ENCODE measurements at regions not wholly inside any gene's neighbourhood (a gene's known extent, or its start where the extent isn't known, plus 50 kb on each side); places are given as distances from the start of the nearest gene placed in this dataset.
"Not testable (repeated sequence)": the region's sequence is repeated elsewhere in the genome, so short reads cannot be mapped to it uniquely, and the experiment has no call there.

DNA sequence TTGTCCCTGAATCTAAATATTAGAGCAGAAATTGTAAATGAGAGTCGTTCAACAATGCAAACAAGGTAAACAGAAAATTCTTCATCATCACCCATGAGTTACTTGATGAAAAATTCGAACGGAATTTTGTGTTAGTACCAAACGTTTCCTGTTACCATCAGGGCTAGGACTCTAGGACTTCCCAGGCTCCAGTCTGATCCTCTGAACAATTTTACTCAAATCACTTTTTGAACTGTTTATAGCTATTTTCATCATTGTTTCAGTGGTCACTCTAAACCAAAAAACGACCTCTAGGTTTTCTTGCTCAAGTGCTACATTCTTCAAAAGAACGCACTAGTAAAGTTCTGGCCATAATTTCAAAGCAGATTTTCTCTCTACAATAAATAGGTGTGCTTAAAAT, 273.3 kb downstream of the MREG start:
- DNase-seq = no peak

DNA sequence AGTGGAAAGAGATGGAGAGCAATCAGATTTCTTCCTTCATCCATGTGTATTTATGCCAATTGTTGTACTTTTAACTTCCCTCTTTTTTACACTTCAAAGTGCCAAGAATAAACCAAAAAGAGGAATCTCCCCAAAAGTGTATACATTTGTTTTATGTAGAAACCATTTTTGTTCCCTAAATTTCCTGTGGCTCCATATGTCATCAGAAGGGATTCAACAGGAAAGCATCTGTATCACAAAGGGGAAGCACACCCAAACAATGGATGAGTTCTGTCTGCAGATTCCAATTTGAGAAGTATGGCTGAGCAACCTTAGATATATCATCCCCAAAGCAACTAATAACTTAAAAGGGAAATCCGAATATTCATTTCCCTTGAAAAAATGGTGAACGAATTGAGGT, 275.0 kb downstream of the MREG start:
- DNase-seq = no peak

DNA sequence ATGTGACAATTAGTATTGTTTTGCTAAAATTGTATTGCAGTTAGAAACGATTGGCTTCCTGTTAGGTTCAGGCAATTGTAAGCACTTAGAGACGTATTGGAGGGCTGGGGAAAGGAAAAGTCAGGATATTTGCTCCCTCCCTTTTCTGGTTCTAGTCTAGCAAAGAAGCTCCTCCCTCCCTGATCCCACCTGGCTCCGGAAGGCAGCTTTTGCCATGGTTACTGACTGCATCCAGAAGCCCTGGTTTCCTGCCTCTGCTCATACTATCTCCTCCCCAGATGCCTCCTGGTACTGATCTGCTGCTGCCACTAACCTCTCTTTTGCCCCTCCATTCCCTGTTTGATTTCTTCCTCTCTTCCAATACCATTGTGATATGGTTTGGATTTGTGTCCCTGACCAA, 275.9 kb downstream of the MREG start:
- DNase-seq = no peak

DNA sequence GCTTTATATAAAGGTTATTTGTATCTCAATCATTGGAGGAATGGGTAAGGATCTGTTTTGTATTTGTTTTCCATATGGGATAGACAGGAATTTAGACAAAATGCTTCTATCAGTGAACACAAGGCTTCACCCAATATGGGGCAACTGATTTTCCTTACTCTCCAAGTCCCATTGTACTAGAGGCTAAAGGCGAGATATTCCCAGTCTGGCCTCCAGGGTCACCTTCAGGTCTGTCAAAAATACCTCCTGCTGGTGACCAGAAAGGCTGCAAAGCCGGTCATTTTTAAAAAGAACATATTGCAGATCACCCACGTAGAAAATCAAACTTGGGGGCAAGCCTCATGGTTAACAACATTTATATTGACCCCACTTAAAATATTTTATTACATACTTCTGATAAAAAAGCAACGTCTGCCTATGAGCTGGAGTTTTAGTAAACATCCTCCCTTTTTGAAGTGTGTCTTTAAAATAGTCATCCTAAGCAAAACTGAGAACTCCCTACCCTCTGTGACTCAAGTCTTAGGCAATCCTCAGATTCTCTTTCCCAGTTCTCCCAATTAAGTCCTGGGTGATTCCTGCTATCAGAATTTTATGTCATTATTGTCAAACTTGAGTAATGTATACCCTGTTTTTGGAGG, 276.6 kb downstream of the MREG start:
- DNase-seq = no peak

DNA sequence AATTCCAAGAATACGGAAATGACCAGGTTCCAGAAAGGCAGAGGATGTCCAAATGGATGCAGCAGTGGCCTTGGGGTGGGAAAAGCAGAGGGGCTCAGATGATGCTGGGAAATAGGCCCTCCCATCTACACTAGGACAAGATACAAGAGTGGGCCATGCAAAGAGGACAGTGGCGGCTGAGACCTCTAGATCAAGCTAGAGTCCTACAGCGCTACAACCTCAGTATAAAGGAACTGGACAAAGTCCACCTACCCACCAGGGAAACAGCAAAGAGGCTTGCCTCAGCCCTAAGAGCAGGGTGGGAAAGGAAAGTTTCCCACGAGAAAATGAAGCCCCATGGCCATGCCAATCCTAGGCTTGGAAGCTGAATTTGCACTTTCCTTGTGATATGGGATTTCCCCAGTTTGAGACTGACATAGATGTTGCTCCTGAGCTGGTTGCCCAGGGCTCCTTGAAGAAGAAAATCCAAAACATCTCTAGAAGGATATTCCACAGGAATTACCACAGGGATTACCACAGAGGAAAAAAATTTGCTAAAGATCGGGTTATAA, 282.2 kb downstream of the MREG start:
- DNase-seq = no peak

DNA sequence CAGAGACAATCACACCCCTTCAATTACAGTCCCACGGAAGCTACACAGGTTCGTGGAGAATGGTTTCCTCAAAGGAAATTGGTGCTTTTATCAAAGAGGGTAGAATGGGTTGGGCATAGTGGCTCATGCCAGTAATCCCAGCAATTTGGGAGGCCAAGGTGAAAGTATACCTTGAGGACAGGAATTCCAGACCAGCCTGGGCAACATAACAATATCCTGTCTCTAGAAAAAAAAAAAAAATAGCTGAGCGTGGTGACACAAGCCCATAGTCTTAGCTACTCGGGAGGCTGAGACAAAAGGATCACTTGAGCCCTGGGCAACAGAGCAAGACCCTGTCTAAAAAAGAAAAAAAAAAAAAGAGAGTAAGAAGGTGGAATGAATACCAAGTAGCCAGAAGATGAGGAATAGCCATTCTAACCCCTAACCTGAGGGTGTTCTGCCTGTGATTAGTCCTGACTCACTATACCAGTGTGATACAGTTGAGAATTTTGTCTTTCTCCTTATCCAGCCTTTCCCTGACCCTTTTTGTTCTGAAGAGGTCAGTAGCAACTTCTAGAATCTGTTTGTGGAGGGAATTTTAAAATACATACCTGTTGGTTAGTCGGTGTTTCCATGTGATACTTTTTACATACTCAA, 283.2 kb downstream of the MREG start:
- no peak for DNase-seq

DNA sequence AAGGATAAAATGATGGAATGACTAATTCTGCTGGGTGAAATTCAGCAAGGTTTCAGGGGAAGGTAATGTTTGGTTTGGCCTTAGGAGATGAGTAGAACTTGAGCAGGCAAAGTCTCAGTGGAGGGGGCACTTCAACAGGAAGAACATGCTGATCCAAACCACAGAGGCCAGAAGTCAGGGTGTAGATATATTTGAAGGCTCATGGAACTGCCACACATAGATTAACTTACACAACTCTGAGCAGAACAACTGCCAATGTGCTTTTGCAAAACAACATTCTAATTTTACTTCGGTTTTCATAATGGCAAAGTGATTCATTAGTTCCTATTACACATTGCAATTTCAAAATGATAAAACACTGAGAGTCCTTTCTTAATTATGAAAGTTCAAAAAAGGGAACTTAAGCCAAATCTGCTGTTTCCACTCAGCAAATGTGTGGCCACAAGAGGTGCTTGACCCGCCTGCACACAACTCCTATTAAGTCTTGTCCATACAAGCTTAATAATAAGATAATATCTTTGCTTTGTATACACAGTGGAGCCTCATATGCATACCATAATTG, 284.8 kb downstream of the MREG start:
- DNase-seq = peak; percentile 43 to 54

DNA sequence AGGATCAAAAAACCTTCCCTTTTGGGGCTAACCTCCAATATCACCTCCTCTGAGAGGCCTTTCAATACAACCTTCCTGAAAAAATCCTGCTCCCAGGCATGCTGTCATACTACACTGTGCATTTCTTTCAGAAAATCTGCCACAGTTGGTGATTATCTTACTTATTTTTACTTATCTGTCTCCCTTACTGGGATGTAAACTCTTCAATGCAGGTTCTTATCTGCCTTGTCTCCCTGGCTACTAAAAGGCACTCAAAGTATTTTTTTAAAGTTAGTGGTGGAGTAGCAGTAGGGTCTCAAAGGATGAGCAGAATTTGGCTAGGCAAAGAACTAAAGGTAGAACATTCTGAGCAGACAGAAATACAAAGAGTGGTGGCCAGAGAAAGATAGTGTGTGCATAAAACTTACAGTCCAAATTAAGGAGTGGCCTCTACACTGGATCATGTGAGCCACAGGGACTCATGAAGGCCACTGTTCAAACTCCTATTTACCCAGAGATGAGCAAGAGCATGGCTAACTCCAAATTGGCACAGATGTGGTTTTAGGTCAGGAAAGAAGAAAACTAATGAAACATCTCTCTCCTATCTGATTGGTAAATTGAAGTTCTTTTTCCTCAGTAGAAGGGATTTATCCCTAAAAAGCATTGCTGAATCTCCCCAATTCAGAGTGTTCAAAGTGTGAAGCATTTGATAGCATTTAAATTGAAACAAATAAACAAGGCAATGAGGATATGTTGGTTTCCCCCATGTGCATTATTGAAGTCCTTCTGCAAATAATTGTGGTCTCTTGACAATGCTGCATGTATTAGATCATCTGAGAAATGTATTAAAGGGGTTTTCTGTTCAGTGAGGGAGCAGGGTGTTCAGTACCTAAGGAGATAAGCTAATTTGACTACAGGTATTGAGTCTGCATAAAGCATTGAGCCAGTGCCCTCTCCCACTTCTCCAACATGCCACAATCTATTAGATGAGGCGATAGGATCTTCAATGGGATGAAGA, 285.5 kb downstream of the MREG start:
- DNase-seq = no peak

DNA sequence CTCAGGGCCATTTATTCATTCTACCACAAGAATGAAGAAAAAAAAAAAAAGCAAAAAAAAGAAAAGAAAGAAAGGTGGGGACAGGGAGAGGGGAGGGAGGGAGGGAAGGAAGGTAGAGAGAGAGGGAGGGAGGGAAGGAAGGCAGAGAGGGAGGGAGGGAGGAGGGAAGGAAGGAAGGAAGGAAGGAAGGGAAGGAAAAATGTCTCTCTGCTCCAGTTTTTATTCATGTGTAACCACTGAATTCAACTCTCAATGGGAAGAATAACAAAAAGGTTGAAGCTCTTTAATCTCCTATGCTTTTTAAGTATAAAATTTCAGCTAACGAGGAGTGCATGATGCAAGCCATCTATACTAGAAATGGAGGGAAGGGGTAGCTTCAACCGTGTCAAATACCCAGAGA, 287.3 kb downstream of the MREG start:
- DNase-seq = no peak

DNA sequence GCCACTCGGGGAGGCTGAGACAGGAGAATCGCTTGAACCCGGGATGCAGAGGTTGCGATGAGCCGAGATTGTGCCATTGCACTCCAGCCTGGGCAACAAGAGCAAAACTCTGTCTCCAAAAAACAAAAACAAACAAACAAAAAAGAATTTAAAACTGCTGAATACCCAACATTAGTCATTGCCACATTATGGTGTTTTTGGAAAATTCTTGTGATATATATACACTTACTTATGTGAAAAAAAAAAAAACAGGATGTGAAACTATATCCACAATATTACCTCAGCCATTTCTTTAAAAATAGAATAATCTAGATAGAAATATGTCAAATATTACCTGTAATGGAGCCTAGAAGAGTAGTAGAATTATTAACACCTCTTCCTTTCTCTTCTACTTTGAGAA, 288.3 kb upstream of the FN1 start:
- DNase-seq = no peak

DNA sequence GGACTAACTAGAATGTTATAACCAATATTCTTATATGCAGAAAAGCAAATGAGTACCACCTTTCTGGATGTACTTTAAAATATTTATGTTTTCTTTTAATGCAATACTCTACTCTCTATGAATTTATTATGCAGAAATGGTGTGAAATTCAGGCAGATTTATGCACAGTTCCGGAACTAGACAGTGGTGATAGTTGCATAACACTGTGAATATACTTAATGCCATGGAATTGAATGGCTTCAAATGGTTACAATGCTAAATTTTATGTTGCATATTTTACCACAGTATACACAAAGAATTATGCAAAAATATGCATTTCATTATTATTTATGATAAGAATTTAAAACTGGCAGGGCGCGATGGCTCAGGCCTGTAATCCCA, 287.8 kb upstream of the FN1 start:
- DNase-seq = no peak

DNA sequence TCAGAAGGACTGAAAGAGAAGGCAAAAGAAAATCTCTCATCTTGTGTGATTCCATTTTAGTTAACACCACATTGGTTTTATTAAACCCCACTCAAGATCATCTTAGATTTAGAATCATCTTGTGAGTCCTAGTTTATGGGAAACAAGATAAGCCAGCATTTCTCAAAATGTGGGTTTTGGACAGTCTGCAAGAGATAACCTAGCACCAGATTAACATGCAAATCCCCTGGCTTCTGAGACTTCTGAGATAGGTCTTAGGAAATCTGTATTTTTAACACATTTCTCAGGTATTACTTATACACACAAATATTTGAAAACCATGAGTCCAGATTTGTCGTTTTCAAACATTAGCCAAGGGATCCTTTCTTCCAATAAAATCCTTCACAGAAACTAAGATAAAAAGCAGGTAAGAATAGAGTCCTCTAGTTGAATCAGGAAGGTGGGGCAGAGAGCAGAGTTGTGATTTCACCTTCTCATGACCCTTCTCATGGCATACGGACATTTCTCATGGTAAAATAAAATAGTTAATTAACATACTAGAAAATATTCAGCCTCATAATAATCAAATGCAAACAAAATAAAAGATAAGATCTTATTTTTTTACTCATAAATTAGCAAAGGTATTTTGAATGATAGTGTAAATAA, 287.2 kb upstream of the FN1 start:
- DNase-seq = no peak

DNA sequence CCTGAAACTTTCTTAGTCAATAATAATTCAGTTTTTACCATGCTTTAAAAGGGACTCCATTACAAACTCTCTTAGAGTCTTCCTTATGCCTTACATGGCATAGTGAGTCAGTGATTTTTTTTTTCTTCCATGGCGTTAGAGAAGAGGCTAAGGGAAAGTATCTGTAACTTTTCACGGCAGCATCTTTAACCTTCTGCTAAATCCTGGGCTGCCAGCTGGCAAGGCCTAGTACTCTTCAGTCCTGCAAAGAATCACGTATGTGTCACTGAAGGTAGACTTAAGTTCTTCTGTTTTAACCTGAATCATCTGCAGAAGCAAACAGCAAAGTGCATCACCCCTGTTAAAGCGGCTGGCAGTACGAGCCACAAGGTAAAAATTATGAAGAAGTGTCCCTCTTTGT, 286.3 kb upstream of the FN1 start:
- no peak for DNase-seq

DNA sequence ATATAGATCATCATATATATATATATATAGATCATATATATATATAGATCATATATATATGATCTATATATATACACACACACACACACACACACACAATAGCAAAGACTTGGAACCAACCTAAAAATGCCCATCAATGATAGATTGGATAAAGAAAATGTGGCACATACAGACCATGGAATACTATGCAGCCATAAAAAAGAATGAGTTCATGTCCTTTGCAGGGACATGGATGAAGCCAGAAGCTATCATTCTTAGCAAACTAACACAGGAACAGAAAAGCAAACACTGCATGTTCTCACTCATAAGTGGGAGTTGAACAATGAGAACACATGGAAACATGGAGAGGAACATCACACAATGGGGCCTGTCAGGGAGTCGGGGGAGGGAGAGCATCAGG, 285.6 kb upstream of the FN1 start:
- DNase-seq = not testable (repeated sequence)

DNA sequence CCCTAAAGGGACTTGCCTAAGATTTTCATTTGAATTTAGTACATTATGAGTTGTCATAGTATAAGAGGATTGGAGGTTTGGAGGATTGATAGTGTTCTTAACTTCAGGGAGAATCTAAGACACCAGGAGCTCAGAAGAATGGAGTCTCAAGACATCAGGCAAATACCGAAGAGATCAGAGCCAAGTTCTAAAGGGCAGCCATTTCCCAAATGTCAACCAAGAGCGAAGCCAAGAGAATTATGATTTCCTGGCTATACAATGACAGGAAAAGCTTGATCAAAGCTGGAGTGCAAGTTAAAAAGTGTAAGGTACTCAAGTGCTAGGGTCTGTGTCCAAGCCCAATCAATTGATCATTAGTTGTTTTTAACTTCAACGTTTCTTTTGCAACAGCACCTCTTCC, 283.0 kb upstream of the FN1 start:
- no peak for DNase-seq

DNA sequence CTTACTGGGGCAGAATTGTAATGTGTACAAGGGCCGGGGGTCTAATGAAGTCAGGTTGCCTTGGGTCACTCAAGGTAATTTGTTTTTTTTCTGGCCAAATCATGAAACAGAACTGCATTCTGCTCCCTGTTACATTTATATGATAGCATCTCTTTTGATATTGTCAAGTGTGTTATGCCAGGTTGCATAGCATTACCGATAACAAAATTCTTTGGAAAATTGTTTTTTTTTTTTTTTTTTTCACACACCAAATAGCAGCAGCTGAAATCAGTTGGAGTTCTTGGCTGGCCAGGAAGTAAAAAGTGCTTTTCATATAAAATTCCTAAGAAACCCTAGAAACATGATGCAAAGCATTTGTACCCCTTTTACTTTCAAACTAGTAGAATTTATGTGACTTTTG, 282.6 kb upstream of the FN1 start:
- DNase-seq = no peak

DNA sequence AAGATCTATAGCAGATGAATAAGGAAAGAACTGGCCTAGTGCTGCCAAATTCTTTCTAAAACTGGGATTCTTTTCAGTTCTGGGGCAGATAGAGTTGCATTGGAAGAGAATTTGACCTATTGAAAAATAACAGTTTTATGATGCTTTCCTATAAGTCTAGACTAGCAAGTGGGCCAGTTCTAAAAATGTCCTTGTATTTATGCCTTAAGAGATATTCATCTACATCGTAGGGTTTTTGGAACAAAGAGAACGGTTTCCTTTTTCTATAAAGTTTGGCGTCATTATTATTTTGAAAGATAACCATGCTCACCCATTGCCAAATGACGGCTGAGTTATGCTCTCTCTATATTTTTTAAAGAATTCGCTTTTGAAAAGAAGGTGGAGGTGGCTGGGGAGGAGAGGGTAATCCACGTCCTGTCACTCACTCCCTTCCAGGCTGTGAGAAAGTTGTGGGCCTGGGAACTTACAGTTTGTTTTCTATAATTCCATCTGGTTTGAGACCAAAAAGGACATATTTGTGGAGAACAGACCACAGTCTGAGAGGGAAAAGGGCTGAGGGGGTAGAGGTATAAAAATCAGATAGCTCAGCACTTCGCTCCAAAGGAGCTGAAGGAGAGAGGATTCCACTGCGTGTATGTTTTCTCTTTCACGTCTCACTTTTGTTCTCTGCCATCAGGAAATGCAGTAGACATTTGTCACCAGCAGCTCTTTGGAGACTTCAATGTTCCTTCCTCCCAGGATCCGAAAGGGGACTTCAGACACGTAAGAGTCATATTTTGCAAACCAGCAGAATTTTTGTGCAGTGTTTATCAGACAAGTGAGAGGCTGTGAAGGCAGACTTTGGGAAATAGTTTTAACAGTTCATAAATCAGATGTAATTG, 281.9 kb upstream of the FN1 start:
- DNase-seq = no peak

DNA sequence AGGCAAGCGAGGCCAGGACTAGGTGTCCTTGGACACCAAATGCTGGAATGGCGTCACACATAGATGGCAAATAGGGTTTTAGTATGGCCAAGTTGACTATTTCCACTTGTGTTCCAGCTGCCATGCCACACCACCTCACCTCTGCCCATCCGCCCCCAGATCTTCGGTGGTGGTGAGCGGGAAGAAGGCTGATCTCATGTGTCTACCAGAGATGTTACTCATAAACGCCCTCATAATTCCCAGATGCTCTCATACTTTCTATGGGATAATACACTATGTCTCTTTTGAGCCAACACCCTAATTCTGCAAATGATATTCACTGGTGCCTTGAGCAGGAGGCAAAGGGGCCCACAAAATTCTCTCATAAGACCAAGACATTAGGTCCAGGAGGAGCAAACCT, 281.1 kb upstream of the FN1 start:
- no peak for DNase-seq

DNA sequence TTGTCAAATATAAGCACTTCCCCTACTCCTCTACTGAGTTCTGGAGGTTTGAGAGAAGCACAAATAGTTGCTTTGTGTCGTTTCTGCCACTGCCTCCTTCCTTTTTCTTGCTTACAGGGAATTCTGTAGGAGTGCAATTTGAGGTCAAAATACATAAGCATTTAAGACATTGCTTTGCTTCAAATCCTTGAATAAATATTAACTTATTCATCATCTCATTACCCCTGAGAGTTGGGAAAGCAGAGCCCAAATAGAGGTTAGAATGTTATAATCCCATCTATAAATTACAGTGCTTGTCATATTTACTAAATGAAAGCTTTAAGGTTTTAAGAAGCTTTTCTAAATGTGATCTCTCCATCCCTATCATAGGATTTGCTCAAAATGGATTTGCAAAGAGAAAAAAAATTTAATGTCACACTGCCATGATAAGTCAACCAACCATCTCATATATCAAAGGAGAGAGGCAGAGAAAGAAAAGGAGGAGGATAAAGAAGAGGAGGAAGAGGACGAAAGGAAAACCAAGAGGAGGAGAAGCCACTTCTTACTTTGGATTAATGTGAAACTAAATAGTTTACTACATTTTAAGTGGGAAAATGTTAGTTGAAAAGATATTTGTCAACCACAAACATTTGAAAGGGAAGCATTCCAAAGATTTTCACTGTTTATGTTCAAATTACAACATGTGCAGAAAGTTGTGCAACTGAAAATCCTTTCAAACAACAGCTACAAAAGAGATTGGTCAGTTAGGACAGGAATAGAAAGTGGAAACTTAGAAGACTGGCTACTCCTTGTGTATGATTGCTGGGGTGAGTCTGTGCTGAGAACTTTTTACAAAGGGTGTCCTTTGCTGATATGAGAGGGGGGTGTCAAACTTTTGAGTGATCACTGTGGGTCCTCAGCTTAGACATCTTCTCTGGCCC, 277.3 kb upstream of the FN1 start:
- DNase-seq = no peak

DNA sequence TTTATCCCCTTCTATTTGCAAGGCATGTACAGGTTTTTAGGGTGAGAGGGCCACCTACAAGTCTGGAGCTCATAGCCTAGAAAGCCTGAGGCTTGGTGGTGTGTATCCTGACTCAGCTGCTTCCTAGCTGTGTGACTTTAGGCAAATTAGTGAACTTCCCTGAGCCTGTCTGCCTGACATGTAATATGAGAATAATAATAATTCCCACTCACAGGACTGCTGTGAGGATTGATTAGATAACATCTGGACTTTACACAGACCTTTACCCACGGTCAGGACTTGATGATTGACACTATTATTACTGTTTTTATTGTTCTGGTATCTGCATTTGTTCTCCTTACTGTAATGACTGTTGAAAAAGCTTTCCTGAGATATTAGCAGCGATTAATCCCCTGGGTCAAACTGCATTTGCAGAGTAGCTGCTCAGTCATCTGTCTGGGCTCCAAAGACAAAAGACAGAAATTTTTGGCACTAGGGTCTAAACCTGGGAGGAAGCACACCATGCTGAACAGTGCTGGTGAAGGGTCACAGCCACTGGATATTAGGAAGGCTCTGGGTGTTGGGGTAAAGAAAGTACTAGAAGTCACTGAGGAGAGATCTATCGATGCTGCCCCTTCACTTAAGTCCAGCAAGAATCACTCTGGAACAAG, 276.5 kb upstream of the FN1 start:
- DNase-seq = no peak

Measured in AML-193 (cell line).